Panc1 (cell line): ENCODE measurements at regions not wholly inside any gene's neighbourhood (a gene's known extent, or its start where the extent isn't known, plus 50 kb on each side); places are given as distances from the start of the nearest gene placed in this dataset.

Experiments used
- CTCF ChIP-seq: fragments of 450-650 bp; IDR thresholded peaks from 2 replicates; pipeline ENCODE4 v1.5.1; 2017; ENCODE audit warnings: mild to moderate bottlenecking
- POLR2AphosphoS5 ChIP-seq: IDR thresholded peaks from 2 replicates; pipeline ENCODE4 v1.6.1; 2012; ENCODE audit warnings: mild to moderate bottlenecking, low read depth, low read length, moderate library complexity

- TF ChIP-seq CTCF (no peak), POLR2AphosphoS5 (no peak)
Measured at GRCh38 chr4:126702747-126703146, 930.0 kb upstream of the INTU start.
